Progenitor cell of endocrine pancreas (in vitro differentiated cells): ENCODE measurements at regions not wholly inside any gene's neighbourhood (a gene's known extent, or its start where the extent isn't known, plus 50 kb on each side); places are given as distances from the start of the nearest gene placed in this dataset.

Experiments
- DNase-seq: peaks from one replicate; pipeline ENCODE4 v3.0.0; 2021; ENCODE audit warnings: low spot score; ENCODE audit not compliant: unreplicated experiment
- H3K27ac Mint-ChIP-seq: 2 replicates; pipeline ENCODE4 v1.8.0; 2021; ENCODE audit warnings: mild to moderate bottlenecking, moderate library complexity, mixed read lengths
- H3K27me3 Mint-ChIP-seq: 2 replicates; pipeline ENCODE4 v1.8.0; 2021; ENCODE audit warnings: mixed read lengths
- H3K36me3 Mint-ChIP-seq: 2 replicates; pipeline ENCODE4 v1.8.0; 2022; ENCODE audit warnings: mixed read lengths; ENCODE audit not compliant: insufficient read depth
- H3K4me1 Mint-ChIP-seq: 2 replicates; pipeline ENCODE4 v1.8.0; 2021; ENCODE audit warnings: low read depth, mixed read lengths
- H3K4me3 Mint-ChIP-seq: 2 replicates; pipeline ENCODE4 v1.8.0; 2021; ENCODE audit warnings: low read depth, mild to moderate bottlenecking, moderate library complexity, mixed read lengths
- H3K9me3 Mint-ChIP-seq: 2 replicates; pipeline ENCODE4 v1.8.0; 2021; ENCODE audit warnings: low read depth, mixed read lengths
- TF ChIP-seq, protein P1 (sequence below): fragments of 200-600 bp; sonication (generic); IDR thresholded peaks from one replicate; pipeline ENCODE4 v1.5.0; 2021; ENCODE audit warnings: antibody characterized with exemption, mild to moderate bottlenecking; ENCODE audit not compliant: unreplicated experiment

DNA sequence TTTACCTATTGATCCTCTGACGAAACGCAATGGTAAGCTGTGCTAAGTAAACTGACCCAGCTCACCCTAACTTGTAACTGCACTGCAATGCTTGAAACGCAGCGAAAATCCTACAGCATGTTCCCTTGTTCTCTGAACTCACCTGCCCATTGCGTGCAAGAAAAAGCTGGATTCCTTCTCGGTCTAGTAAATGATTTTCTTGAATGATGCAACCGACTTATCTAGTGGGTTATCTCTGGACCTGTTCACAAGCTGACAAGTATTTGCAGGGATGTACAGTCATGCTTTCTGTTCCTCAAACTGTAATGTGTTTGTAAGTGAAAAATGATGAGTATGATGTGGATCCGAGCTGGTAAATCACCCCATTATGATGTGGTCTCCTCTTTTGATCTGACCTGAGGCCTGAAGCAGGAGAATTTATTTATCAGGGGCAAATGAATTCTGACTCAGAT is 140.1 kb downstream of the BTC start:
- no peaks in the 10 kb centered on the region for H3K9me3 Mint-ChIP-seq
- H3K27ac Mint-ChIP-seq: peak overlapping the region; percentile 84
- no peaks in the 10 kb centered on the region for H3K27me3 Mint-ChIP-seq
- H3K4me1 Mint-ChIP-seq: peaks cover 16% of the 10 kb centered on the region
- no peak overlapping the region for H3K4me3 Mint-ChIP-seq
- no peaks in the 10 kb centered on the region for H3K36me3 Mint-ChIP-seq
- DNase-seq: no peak
- TF ChIP-seq, protein P1, sequence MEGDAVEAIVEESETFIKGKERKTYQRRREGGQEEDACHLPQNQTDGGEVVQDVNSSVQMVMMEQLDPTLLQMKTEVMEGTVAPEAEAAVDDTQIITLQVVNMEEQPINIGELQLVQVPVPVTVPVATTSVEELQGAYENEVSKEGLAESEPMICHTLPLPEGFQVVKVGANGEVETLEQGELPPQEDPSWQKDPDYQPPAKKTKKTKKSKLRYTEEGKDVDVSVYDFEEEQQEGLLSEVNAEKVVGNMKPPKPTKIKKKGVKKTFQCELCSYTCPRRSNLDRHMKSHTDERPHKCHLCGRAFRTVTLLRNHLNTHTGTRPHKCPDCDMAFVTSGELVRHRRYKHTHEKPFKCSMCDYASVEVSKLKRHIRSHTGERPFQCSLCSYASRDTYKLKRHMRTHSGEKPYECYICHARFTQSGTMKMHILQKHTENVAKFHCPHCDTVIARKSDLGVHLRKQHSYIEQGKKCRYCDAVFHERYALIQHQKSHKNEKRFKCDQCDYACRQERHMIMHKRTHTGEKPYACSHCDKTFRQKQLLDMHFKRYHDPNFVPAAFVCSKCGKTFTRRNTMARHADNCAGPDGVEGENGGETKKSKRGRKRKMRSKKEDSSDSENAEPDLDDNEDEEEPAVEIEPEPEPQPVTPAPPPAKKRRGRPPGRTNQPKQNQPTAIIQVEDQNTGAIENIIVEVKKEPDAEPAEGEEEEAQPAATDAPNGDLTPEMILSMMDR: no peak

DNA sequence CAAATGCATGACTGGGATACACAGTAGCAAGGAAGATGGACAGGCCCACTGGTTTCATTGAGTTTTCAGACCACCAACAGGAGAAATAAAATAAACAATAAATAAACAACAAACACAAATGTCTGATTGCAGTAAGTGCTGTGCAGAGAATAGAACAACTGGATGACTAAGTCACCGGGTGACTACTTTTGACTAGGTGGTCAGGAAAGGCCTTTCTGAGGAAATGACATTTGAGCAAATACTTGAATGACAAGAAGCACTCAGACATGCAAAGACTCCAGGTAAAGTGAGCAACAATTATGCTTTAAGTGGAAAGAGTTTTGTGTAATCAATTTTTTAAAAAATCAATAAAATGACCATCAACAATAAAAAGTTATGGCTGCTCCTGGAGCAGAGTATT is 137.7 kb downstream of the BTC start:
- H3K27me3 Mint-ChIP-seq: no peaks in the 10 kb centered on the region
- H3K4me3 Mint-ChIP-seq: no peak overlapping the region
- no peaks in the 10 kb centered on the region for H3K9me3 Mint-ChIP-seq
- H3K27ac Mint-ChIP-seq: peak overlapping the region; percentile 18
- no peaks in the 10 kb centered on the region for H3K36me3 Mint-ChIP-seq
- H3K4me1 Mint-ChIP-seq: peaks cover 21% of the 10 kb centered on the region
- TF ChIP-seq, protein P1: no peak
- DNase-seq: no peak

DNA sequence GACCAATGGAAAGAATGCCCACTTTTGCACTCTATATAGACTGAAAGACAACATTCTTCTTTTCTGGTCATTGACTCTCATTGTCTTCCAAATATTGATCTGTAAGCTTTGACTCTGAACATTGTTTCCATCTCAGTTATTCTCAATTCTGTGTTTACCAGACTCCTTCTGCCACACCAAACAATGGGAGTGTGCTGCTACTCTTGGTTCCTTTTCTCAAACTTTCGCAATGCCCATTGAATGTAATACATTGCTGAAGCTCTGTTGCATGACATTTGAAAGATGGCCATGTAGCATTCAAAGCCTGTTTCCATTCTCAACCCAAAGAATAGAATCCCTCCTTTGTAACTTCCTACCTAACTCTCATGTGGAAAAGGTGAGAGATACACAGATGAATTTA is 136.2 kb downstream of the BTC start:
- TF ChIP-seq, protein P1: no peak
- H3K27me3 Mint-ChIP-seq: no peaks in the 10 kb centered on the region
- H3K4me1 Mint-ChIP-seq: peaks cover 21% of the 10 kb centered on the region
- no peaks in the 10 kb centered on the region for H3K9me3 Mint-ChIP-seq
- no peaks in the 10 kb centered on the region for H3K36me3 Mint-ChIP-seq
- H3K4me3 Mint-ChIP-seq: no peak overlapping the region
- no peak for DNase-seq
- H3K27ac Mint-ChIP-seq: no peak overlapping the region

DNA sequence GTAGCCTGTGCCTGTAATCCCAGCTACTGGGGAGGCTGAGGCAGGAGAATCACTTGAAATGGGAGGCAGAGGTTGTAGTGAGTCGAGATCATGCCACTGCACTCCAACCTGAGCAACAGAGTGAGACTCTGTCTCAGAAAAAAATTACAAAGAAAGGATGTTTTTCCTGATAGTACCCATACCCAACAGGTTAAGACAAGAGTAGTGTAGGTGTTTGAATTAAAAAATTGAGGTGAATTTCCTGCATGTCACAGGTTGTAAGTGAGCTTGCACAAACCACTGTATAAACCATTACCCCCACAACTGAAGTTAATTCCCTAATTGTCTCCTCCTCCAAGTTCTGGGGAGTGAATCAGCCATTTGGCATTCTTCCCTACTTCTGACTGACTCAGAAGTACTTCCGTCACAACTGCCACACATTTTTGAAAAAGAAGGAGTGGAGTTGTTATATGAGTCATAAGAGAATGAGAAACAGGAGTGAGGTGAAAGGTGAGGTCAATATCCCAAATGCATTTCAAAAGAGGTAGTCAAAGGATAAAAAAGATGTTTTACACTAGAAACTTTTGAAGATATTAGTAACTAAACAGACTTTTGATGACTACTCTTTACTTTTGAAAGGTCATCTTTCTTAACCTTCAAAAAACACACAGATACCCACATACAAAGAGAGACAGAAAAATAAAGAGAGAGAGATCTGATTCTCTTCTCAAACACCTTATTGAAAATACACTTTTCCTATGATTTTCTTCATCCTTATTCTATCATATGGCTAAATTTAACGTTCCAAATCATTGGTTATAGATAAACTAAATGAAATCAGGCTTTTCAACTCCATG is 134.5 kb downstream of the BTC start:
- Mint-ChIP-seq H3K27me3 (no peaks in the 10 kb centered on the region), H3K27ac (peak overlapping the region; percentile 65)

DNA sequence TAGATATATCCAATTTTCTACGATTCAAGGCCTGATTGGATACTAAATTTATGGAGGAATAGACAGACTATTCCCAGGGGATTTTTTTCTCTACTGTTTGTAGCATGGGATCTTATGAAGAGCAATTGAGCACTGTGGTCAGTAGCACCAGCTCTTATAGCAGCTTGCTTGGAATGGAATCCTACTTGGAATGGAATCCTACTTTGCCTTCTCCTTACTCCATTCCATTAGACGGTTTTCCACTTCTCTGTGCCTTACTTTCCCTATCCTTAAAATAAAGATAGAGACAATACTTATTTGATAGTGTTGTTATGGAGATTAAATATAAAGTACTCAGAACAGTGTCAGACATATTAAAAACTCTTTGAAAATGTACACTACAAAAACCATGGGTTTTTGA is 133.5 kb downstream of the BTC start:
- H3K36me3 Mint-ChIP-seq: no peaks in the 10 kb centered on the region
- no peaks in the 10 kb centered on the region for H3K27me3 Mint-ChIP-seq
- H3K9me3 Mint-ChIP-seq: peaks cover 2% of the 10 kb centered on the region
- peaks cover 5% of the 10 kb centered on the region for H3K4me1 Mint-ChIP-seq
- H3K27ac Mint-ChIP-seq: no peak overlapping the region
- H3K4me3 Mint-ChIP-seq: no peak overlapping the region
- TF ChIP-seq, protein P1: no peak
- DNase-seq: no peak

More for the DNA sequence above, 134.5 kb downstream of the BTC start:
- Mint-ChIP-seq H3K4me1 (peaks cover 6% of the 10 kb centered on the region), H3K4me3 (no peak overlapping the region), H3K9me3 (peaks cover 2% of the 10 kb centered on the region), H3K36me3 (no peaks in the 10 kb centered on the region)
- TF ChIP-seq, protein P1: no peak
- DNase-seq: no peak
